HG02759 (cell line): ENCODE measurements at regions not wholly inside any gene's neighbourhood (a gene's known extent, or its start where the extent isn't known, plus 50 kb on each side); places are given as distances from the start of the nearest gene placed in this dataset.

ENCODE experiments used
- ATAC-seq: cut with Tn5 transposase; IDR thresholded peaks from one replicate; pipeline ENCODE4 v1.9.1; 2021; ENCODE audit warnings: mild to moderate bottlenecking, moderate library complexity; ENCODE audit not compliant: unreplicated experiment

GRCh38 chrX:57848857-57849256 is 61.4 kb downstream of the ZXDA start:
- no peak for ATAC-seq

- no peak for ATAC-seq
These were observed 87.4 kb downstream of the ZXDA start for GRCh38 chrX:57822818-57823217.

GRCh38 chrX:57822398-57822797 is 87.9 kb downstream of the ZXDA start:
- ATAC-seq = no peak

- peak; percentile 75 for ATAC-seq
These were observed 88.4 kb downstream of the ZXDA start for GRCh38 chrX:57821703-57822387.

- no peak for ATAC-seq
These were observed 93.0 kb downstream of the ZXDA start for GRCh38 chrX:57817302-57817701.

- ATAC-seq = no peak
These were observed 92.6 kb upstream of the NLRP2B start for GRCh38 chrX:57772637-57773036.

GRCh38 chrX:57771689-57772088 is 91.6 kb upstream of the NLRP2B start:
- ATAC-seq = no peak

- ATAC-seq = no peak
These were observed 72.8 kb upstream of the NLRP2B start for GRCh38 chrX:57752866-57753265.

GRCh38 chrX:57741107-57741506 is 61.0 kb upstream of the NLRP2B start:
- no peak for ATAC-seq

- no peak for ATAC-seq
These were observed 57.8 kb upstream of the NLRP2B start for GRCh38 chrX:57737881-57738280.
